Adrenal gland (tissue), 5 donors: ENCODE measurements at regions not wholly inside any gene's neighbourhood (a gene's known extent, or its start where the extent isn't known, plus 50 kb on each side); places are given as distances from the start of the nearest gene placed in this dataset.
"Not testable (repeated sequence)": the region's sequence is repeated elsewhere in the genome, so short reads cannot be mapped to it uniquely, and the experiment has no call there.

Source experiments
- POLR2A ChIP-seq, 2 donors: fragments of 450-650 bp; IDR thresholded peaks; one replicate each; pipeline ENCODE4 v1.6.1; 2017; ENCODE audit warnings: antibody characterized with exemption in 2 of 2, mild to moderate bottlenecking in 2 of 2, moderate library complexity in 1 of 2
- TF ChIP-seq, protein P1 (sequence below), 6 experiments: fragments of 450-650 bp in 4 of 6; fragments of 200-600 bp in 2 of 6; sonication (generic) in 1 of 6; IDR thresholded peaks; 1 replicate in 5 of 6; 2 replicates in 1 of 6; pipeline versions ENCODE4 v1.5.1 to v1.8.0; 2016 to 2021; ENCODE audit warnings: antibody characterized with exemption in 6 of 6, mild to moderate bottlenecking in 2 of 6, moderate library complexity in 1 of 6
- donor health status: DM: no; HTN: no; CAD: no.

DNA sequence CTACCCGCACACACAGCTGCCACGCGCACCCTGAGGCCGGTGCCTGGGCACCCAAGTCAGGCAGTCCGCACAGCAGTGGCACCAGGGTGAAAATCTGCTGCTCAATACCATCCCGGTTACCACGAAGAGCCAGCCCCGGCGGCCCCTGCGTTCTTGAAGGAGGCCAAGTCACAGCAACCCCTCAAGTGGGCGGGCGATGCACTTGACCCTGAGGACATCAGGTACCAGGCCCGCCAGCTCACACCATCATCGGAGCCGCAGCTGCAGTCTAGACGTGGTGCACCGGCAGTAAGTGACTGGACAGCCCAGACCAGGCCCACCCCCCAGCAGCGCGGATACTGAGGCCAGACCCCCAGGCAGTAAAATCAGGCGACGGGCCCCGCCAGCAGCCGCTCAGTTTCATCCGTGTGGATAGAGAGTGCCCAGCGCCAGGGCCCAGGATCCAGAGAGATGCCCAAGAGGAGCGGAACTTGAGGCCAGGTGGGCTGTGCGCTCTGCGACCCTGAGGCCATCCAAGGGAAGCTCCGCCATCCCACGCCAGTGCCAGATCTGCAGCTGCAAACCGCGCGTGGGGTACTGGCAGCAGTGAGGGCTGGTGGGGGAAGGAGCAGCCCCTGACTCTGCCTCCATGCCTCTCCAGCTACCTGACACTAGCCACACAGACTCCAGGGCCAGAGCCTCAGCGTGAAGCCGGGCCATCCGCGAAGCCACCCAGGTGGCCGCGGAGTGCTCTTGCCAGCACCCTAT lies 1214.2 kb downstream of the FOXD4L5 start:
- TF ChIP-seq, protein P1, sequence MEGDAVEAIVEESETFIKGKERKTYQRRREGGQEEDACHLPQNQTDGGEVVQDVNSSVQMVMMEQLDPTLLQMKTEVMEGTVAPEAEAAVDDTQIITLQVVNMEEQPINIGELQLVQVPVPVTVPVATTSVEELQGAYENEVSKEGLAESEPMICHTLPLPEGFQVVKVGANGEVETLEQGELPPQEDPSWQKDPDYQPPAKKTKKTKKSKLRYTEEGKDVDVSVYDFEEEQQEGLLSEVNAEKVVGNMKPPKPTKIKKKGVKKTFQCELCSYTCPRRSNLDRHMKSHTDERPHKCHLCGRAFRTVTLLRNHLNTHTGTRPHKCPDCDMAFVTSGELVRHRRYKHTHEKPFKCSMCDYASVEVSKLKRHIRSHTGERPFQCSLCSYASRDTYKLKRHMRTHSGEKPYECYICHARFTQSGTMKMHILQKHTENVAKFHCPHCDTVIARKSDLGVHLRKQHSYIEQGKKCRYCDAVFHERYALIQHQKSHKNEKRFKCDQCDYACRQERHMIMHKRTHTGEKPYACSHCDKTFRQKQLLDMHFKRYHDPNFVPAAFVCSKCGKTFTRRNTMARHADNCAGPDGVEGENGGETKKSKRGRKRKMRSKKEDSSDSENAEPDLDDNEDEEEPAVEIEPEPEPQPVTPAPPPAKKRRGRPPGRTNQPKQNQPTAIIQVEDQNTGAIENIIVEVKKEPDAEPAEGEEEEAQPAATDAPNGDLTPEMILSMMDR (IDR thresholded peaks at IDR 0.05): not testable (repeated sequence)
- TF ChIP-seq POLR2A (IDR thresholded peaks at IDR 0.05): not testable (repeated sequence)
